ENCODE measurements at regions not wholly inside any gene's neighbourhood (a gene's known extent, or its start where the extent isn't known, plus 50 kb on each side); places are given as distances from the start of the nearest gene placed in this dataset.
"Not testable (repeated sequence)": the region's sequence is repeated elsewhere in the genome, so short reads cannot be mapped to it uniquely, and the experiment has no call there.

GRCh38 chr7:11283584-11283983 lies 309.9 kb downstream of the PHF14 start:
- H2AK9ac ChIP-seq (replicated peaks; ENCODE audit: low read depth, low read length, poor library complexity); in situ Hi-C loops (cut with MboI; ENCODE audit: low sequenced_read_pairs); DNase-seq; ATAC-seq (ENCODE audit: low read depth); H3K18ac ChIP-seq (ENCODE audit: low read depth, low read length); H2AFZ ChIP-seq (replicated peaks; ENCODE audit: low read length, poor library complexity); H4K8ac ChIP-seq (ENCODE audit: low read depth in 2 of 2, low read length in 2 of 2); CTCF ChIA-PET; H4K91ac ChIP-seq (ENCODE audit: insufficient read depth, low read depth, low read length); H3K9ac ChIP-seq (ENCODE audit: low read depth, low read length); H2BK15ac ChIP-seq (ENCODE audit: low read depth, low read length); H3K14ac ChIP-seq (replicated peaks; ENCODE audit: low read depth, low read length); H2BK20ac ChIP-seq (ENCODE audit: low read depth, low read length); H3K4me1 ChIP-seq (ENCODE audit: control insufficient read depth, insufficient read depth, low read length); BruUV-seq (replicated peaks); H3K4me3 ChIP-seq (ENCODE audit: insufficient read depth, low read depth, low read length); H3K9me3 ChIP-seq (ENCODE audit: control insufficient read depth, insufficient read depth, low read length); H3K27ac ChIP-seq (ENCODE audit: insufficient read depth, low read length); H3K23ac ChIP-seq (ENCODE audit: low read depth, low read length); H2BK120ac ChIP-seq (ENCODE audit: low read depth, low read length); H2BK5ac ChIP-seq (ENCODE audit: low read depth, low read length, poor library complexity, severe bottlenecking); H3K4me2 ChIP-seq (ENCODE audit: low read depth, low read length); H4K5ac ChIP-seq (ENCODE audit: low read depth, low read length); H4K20me1 ChIP-seq (ENCODE audit: insufficient read depth, low read length); H3K56ac ChIP-seq (ENCODE audit: extremely low read depth, insufficient read depth, low read length); H3K79me1 ChIP-seq (ENCODE audit: low read depth in 1 of 2, low read length in 2 of 2); intact Hi-C loops (cut with micrococcal nuclease); POLR2A ChIA-PET (ENCODE audit: unreplicated experiment); H3K9me1 ChIP-seq (ENCODE audit: insufficient read depth, low read length); H2AK5ac ChIP-seq (ENCODE audit: low read depth, low read length); dilution Hi-C loops (cut with HindIII; ENCODE audit: low sequenced_read_pairs, unreplicated experiment); H3K36me3 ChIP-seq (ENCODE audit: control insufficient read depth, insufficient read depth, low read length); H3K4ac ChIP-seq (ENCODE audit: low read depth, low read length); H3K27me3 ChIP-seq (ENCODE audit: control insufficient read depth, insufficient read depth, low read length): not testable (repeated sequence)
- WGBS, 2 experiments (ENCODE audit: extremely low coverage in 2 of 2, insufficient read length in 1 of 2), result no CpG with 5 or more reads among the region's 3 CpGs
